Liver (tissue), 8 donors: ENCODE measurements at regions not wholly inside any gene's neighbourhood (a gene's known extent, or its start where the extent isn't known, plus 50 kb on each side); places are given as distances from the start of the nearest gene placed in this dataset.

Source experiments
- DNase-seq: peaks from one replicate; pipeline ENCODE4 v3.0.0-alpha.2; 2017; ENCODE audit warnings: low spot score
- H3K27ac ChIP-seq, 2 donors: one replicate each; pipeline ENCODE4 v1.7.0; 2013; ENCODE audit warnings: inconsistent platforms in 2 of 2, low read length in 2 of 2, control low read depth in 1 of 2, low read depth in 1 of 2, mild to moderate bottlenecking in 1 of 2
- H3K27me3 ChIP-seq, 4 donors: one replicate each; pipeline versions ENCODE4 v1.6.1 to v1.7.0; 2013; ENCODE audit warnings: low read length in 3 of 4, inconsistent platforms in 1 of 4, mild to moderate bottlenecking in 1 of 4, moderate library complexity in 1 of 4; ENCODE audit not compliant: control insufficient read depth in 4 of 4, insufficient read depth in 4 of 4
- H3K36me3 ChIP-seq, 4 donors: one replicate each; pipeline versions ENCODE4 v1.6.1 to v1.7.0; 2013; ENCODE audit warnings: low read length in 3 of 4, mild to moderate bottlenecking in 3 of 4, low read depth in 1 of 4, moderate library complexity in 1 of 4; ENCODE audit not compliant: control insufficient read depth in 4 of 4, insufficient read depth in 3 of 4
- H3K4me1 ChIP-seq, 4 donors: one replicate each; pipeline versions ENCODE4 v1.6.1 to v1.7.0; 2013; ENCODE audit warnings: low read length in 3 of 4, mild to moderate bottlenecking in 3 of 4, moderate library complexity in 1 of 4; ENCODE audit not compliant: control insufficient read depth in 4 of 4, insufficient read depth in 4 of 4
- H3K4me3 ChIP-seq, 3 donors: one replicate each; pipeline versions ENCODE4 v1.6.1 to v1.7.0; 2013; ENCODE audit warnings: low read length in 3 of 3, control low read depth in 1 of 3, low read depth in 1 of 3, mild to moderate bottlenecking in 1 of 3
- H3K9ac ChIP-seq, 2 donors: one replicate each; pipeline ENCODE4 v1.7.0; 2013; ENCODE audit warnings: low read length in 2 of 2, mild to moderate bottlenecking in 2 of 2, moderate library complexity in 2 of 2, control low read depth in 1 of 2, low read depth in 1 of 2
- H3K9me3 ChIP-seq, 4 donors: one replicate each; pipeline versions ENCODE4 v1.6.1 to v1.7.0; 2013; ENCODE audit warnings: low read length in 3 of 4; ENCODE audit not compliant: control insufficient read depth in 4 of 4
- ATF3 ChIP-seq: IDR thresholded peaks from 2 replicates; pipeline ENCODE4 v1.6.1; 2016; ENCODE audit warnings: antibody characterized with exemption
- CTCF ChIP-seq: fragments of 150-350 bp; IDR thresholded peaks from 2 replicates; pipeline ENCODE4 v1.5.1; 2017; ENCODE audit warnings: improper control_type of control experiment, low read depth, low read length; ENCODE audit not compliant: missing input control
- EGR1 ChIP-seq, 2 donors: IDR thresholded peaks; 2 replicates each; pipeline ENCODE4 v1.6.1; 2016 to 2018; ENCODE audit warnings: antibody characterized with exemption in 2 of 2, low read depth in 2 of 2
- FOXA1 ChIP-seq: IDR thresholded peaks from 2 replicates; pipeline ENCODE4 v1.6.1; 2016; ENCODE audit warnings: antibody characterized with exemption
- FOXA2 ChIP-seq: IDR thresholded peaks from 2 replicates; pipeline ENCODE4 v1.6.1; 2016; ENCODE audit warnings: antibody characterized with exemption
- GABPA ChIP-seq, 2 donors: IDR thresholded peaks in 1 of 2; conservative IDR thresholded peaks in 1 of 2; 2 replicates each; pipeline ENCODE4 v1.6.1; 2016; ENCODE audit warnings: antibody characterized with exemption in 2 of 2, mild to moderate bottlenecking in 1 of 2, moderate library complexity in 1 of 2
- HNF4A ChIP-seq, 2 donors: conservative IDR thresholded peaks; 2 replicates each; pipeline ENCODE4 v1.6.1; 2016; ENCODE audit warnings: antibody characterized with exemption in 2 of 2, mild to moderate bottlenecking in 2 of 2
- HNF4G ChIP-seq: IDR thresholded peaks from 2 replicates; pipeline ENCODE4 v1.6.1; 2016; ENCODE audit warnings: antibody characterized with exemption
- JUND ChIP-seq, 2 donors: IDR thresholded peaks; 2 replicates each; pipeline ENCODE4 v1.6.1; 2016; ENCODE audit warnings: antibody characterized with exemption in 2 of 2
- MAX ChIP-seq: IDR thresholded peaks from 2 replicates; pipeline ENCODE4 v1.6.1; 2016; ENCODE audit warnings: antibody characterized with exemption
- NR2F2 ChIP-seq: IDR thresholded peaks from 2 replicates; pipeline ENCODE4 v1.6.1; 2016; ENCODE audit warnings: antibody characterized with exemption
- RAD21 ChIP-seq, 2 donors: IDR thresholded peaks; 2 replicates each; pipeline ENCODE4 v1.6.1; 2016; ENCODE audit warnings: antibody characterized with exemption in 2 of 2, mild to moderate bottlenecking in 2 of 2
- REST ChIP-seq: IDR thresholded peaks from 2 replicates; pipeline ENCODE4 v1.6.1; 2016; ENCODE audit warnings: antibody characterized with exemption, mild to moderate bottlenecking
- RXRA ChIP-seq, 2 donors: IDR thresholded peaks; 2 replicates each; pipeline ENCODE4 v1.6.1; 2017 to 2018; ENCODE audit warnings: antibody characterized with exemption in 2 of 2, mild to moderate bottlenecking in 1 of 2
- SP1 ChIP-seq: IDR thresholded peaks from 2 replicates; pipeline ENCODE4 v1.6.1; 2018; ENCODE audit warnings: antibody characterized with exemption, mild to moderate bottlenecking
- TAF1 ChIP-seq: conservative IDR thresholded peaks from 2 replicates; pipeline ENCODE4 v1.6.1; 2016; ENCODE audit warnings: antibody characterized with exemption, mild to moderate bottlenecking
- YY1 ChIP-seq: IDR thresholded peaks from 2 replicates; pipeline ENCODE4 v1.6.1; 2016; ENCODE audit warnings: antibody characterized with exemption, mild to moderate bottlenecking
- ZBTB33 ChIP-seq: IDR thresholded peaks from 2 replicates; pipeline ENCODE4 v1.6.1; 2016; ENCODE audit warnings: antibody characterized with exemption
- WGBS: extraction: QIAGEN DNeasy Blood & Tissue Kit; methylation state at CpG from one replicate; pipeline ENCODE4 v1.1.7; 2013; 5-methylcytosine and 5-hydroxymethylcytosine counted together
- donor health status: healthy.
- donor health status: healthy.
- donor health status: healthy.
- donor health status: healthy.
- donor health status: healthy.

GRCh38 chr18:71995904-71996465, 548.2 kb downstream of the CBLN2 start:
- WGBS = 91% methylated on average over 1 of the region's 1 CpG
- Histone ChIP-seq H3K4me1 (peaks cover 0 to 7% (median 3%) of the 10 kb centered on the region in 4 donors), H3K27me3 (no peaks in the 10 kb centered on the region), H3K9me3 (no peaks in the 10 kb centered on the region), H3K36me3 (no peaks in the 10 kb centered on the region), H3K9ac (no peak overlapping the region), H3K4me3 (no peak overlapping the region), H3K27ac (no peak overlapping the region)
- TF ChIP-seq EGR1 (IDR thresholded peaks at IDR 0.05; ENCODE audit: low read depth in 2 of 2) (no peak), YY1 (no peak), FOXA1 (no peak), RAD21 (IDR thresholded peaks at IDR 0.05) (no peak), ZBTB33 (no peak), JUND (IDR thresholded peaks at IDR 0.05) (no peak), SP1 (no peak), TAF1 (no peak), GABPA (IDR thresholded peaks at IDR 0.05 in 1 of 2, conservative IDR thresholded peaks at IDR 0.05 in 1 of 2) (no peak)
- no peak for DNase-seq

GRCh38 chr18:71994273-71994672, 549.9 kb downstream of the CBLN2 start:
- H3K27me3 ChIP-seq = no peaks in the 10 kb centered on the region
- H3K9me3 ChIP-seq = no peaks in the 10 kb centered on the region
- TF ChIP-seq ATF3 (no peak), NR2F2 (no peak), RAD21 (IDR thresholded peaks at IDR 0.05) (no peak), YY1 (no peak), TAF1 (no peak), FOXA1 (no peak), MAX (no peak), GABPA (IDR thresholded peaks at IDR 0.05 in 1 of 2, conservative IDR thresholded peaks at IDR 0.05 in 1 of 2) (no peak), ZBTB33 (no peak), FOXA2 (no peak), EGR1 (IDR thresholded peaks at IDR 0.05; ENCODE audit: low read depth in 2 of 2) (no peak), JUND (IDR thresholded peaks at IDR 0.05) (no peak), CTCF (no peak), RXRA (IDR thresholded peaks at IDR 0.05) (no peak), SP1 (no peak), HNF4A (conservative IDR thresholded peaks at IDR 0.05) (no peak), HNF4G (no peak), REST (no peak)
- no peak for DNase-seq
- H3K9ac ChIP-seq = no peak overlapping the region
- no peak overlapping the region for H3K4me3 ChIP-seq
- H3K27ac ChIP-seq = no peak overlapping the region
- 69% methylated on average over 1 of the region's 1 CpG for WGBS
- peaks cover 0 to 7% (median 3%) of the 10 kb centered on the region in 4 donors for H3K4me1 ChIP-seq
- no peaks in the 10 kb centered on the region for H3K36me3 ChIP-seq
